ENCODE measurements at regions not wholly inside any gene's neighbourhood (a gene's known extent, or its start where the extent isn't known, plus 50 kb on each side); places are given as distances from the start of the nearest gene placed in this dataset.

- TF ChIP-seq CTCF (IDR thresholded peaks at IDR 0.05): peak in 1 of 5 experiments; percentile 30
- TF ChIP-seq EP300 (IDR thresholded peaks at IDR 0.05): no peak
- TF ChIP-seq POLR2A (IDR thresholded peaks at IDR 0.05): no peak
Observed at GRCh38 chr7:118352867-118353453, 128.5 kb downstream of the ANKRD7 start.

Data from tibial nerve (tissue), 4 donors.